Mesendoderm (in vitro differentiated cells): ENCODE measurements at regions not wholly inside any gene's neighbourhood (a gene's known extent, or its start where the extent isn't known, plus 50 kb on each side); places are given as distances from the start of the nearest gene placed in this dataset.

Experiments
- DNase-seq: peaks from one replicate; pipeline ENCODE4 v3.0.0; 2013
- H2AK5ac ChIP-seq: 2 replicates; pipeline ENCODE4 v1.6.1; 2013; ENCODE audit warnings: low read length, inconsistent platforms
- H2BK120ac ChIP-seq: 2 replicates; pipeline ENCODE4 v1.6.1; 2013; ENCODE audit warnings: low read depth, mild to moderate bottlenecking, low read length, moderate library complexity, mixed read lengths
- H2BK15ac ChIP-seq: replicated peaks from 2 replicates; pipeline ENCODE4 v1.6.1; 2013; ENCODE audit warnings: low read depth, mild to moderate bottlenecking, moderate library complexity
- H2BK5ac ChIP-seq: 2 replicates; pipeline ENCODE4 v1.6.1; 2013; ENCODE audit warnings: low read length, inconsistent platforms
- H3K18ac ChIP-seq: 2 replicates; pipeline ENCODE4 v1.6.1; 2013; ENCODE audit warnings: mild to moderate bottlenecking, low read length, mixed read lengths
- H3K23ac ChIP-seq: one replicate; pipeline ENCODE4 v1.6.1; 2013; ENCODE audit warnings: low read length
- H3K27ac ChIP-seq: 2 replicates; pipeline ENCODE4 v1.5.1; 2013; ENCODE audit warnings: low read depth, mild to moderate bottlenecking, inconsistent platforms, low read length, moderate library complexity
- H3K27me3 ChIP-seq: 2 replicates; pipeline ENCODE4 v1.6.1; 2013; ENCODE audit warnings: low read length, control low read depth, mild to moderate bottlenecking, inconsistent platforms; ENCODE audit not compliant: insufficient read depth, poor library complexity
- H3K36me3 ChIP-seq: 2 replicates; pipeline ENCODE4 v1.6.1; 2013; ENCODE audit warnings: low read length, inconsistent platforms; ENCODE audit not compliant: control insufficient read depth, insufficient read depth
- H3K4ac ChIP-seq: one replicate; pipeline ENCODE4 v1.6.1; 2013; ENCODE audit warnings: low read depth, mild to moderate bottlenecking, low read length, moderate library complexity
- H3K4me1 ChIP-seq: 2 replicates; pipeline ENCODE4 v1.6.1; 2013; ENCODE audit warnings: low read depth, low read length, inconsistent platforms; ENCODE audit not compliant: control insufficient read depth
- H3K4me2 ChIP-seq: 2 replicates; pipeline ENCODE4 v1.6.1; 2013; ENCODE audit warnings: low read length
- H3K4me3 ChIP-seq: 2 replicates; pipeline ENCODE4 v1.5.1; 2013; ENCODE audit warnings: mild to moderate bottlenecking, low read length
- H3K56ac ChIP-seq: one replicate; pipeline ENCODE4 v1.6.1; 2013; ENCODE audit warnings: low read length
- H3K79me1 ChIP-seq: 2 replicates; pipeline ENCODE4 v1.6.1; 2013; ENCODE audit warnings: low read length, inconsistent platforms
- H3K79me2 ChIP-seq: 2 replicates; pipeline ENCODE4 v1.6.1; 2013; ENCODE audit warnings: mild to moderate bottlenecking, low read length; ENCODE audit not compliant: control insufficient read depth, insufficient read depth
- H3K9ac ChIP-seq: 2 replicates; pipeline ENCODE4 v1.6.1; 2013; ENCODE audit warnings: low read length, inconsistent platforms
- H4K5ac ChIP-seq: one replicate; pipeline ENCODE4 v1.6.1; 2013; ENCODE audit warnings: low read length
- H4K8ac ChIP-seq: one replicate; pipeline ENCODE4 v1.6.1; 2013; ENCODE audit warnings: low read depth, mild to moderate bottlenecking, control low read depth, low read length, moderate library complexity
- WGBS: extraction: QIAGEN DNeasy Blood & Tissue Kit; methylation state at CpG from one replicate; pipeline ENCODE4 v1.1.7; 2013; ENCODE audit warnings: low lambda C conversion rate, missing lambda C conversion rate; ENCODE audit not compliant: insufficient coverage; ENCODE audit errors: extremely low coverage; 5-methylcytosine and 5-hydroxymethylcytosine counted together

- Histone ChIP-seq H4K5ac (no peak overlapping the region), H2BK5ac (no peak overlapping the region), H3K4ac (no peak overlapping the region), H2AK5ac (no peak overlapping the region), H3K4me1 (peaks cover 3% of the 10 kb centered on the region), H3K4me3 (no peak overlapping the region), H2BK120ac (no peak overlapping the region), H4K8ac (no peak overlapping the region), H3K36me3 (no peaks in the 10 kb centered on the region), H3K9ac (no peak overlapping the region), H3K79me1 (no peaks in the 10 kb centered on the region), H3K18ac (no peak overlapping the region), H3K27ac (no peak overlapping the region), H2BK15ac (no peak overlapping the region), H3K27me3 (no peaks in the 10 kb centered on the region), H3K4me2 (no peak overlapping the region), H3K23ac (no peak overlapping the region), H3K56ac (no peak overlapping the region), H3K79me2 (no peaks in the 10 kb centered on the region)
- DNase-seq = no peak
- WGBS = no CpG with 5 or more reads among the region's 4 CpGs
Observed at GRCh38 chr14:26835979-26836570, 238.2 kb upstream of the NOVA1 start.

- no peak for DNase-seq
- H3K23ac ChIP-seq = no peak overlapping the region
- no peak overlapping the region for H3K27ac ChIP-seq
- H3K36me3 ChIP-seq = no peaks in the 10 kb centered on the region
- no peak overlapping the region for H3K9ac ChIP-seq
- no CpG with 5 or more reads among the region's 1 CpG for WGBS
- no peak overlapping the region for H3K4me2 ChIP-seq
- H3K79me1 ChIP-seq = no peaks in the 10 kb centered on the region
- no peak overlapping the region for H4K5ac ChIP-seq
- no peak overlapping the region for H3K4ac ChIP-seq
- H4K8ac ChIP-seq = no peak overlapping the region
- no peaks in the 10 kb centered on the region for H3K79me2 ChIP-seq
- no peak overlapping the region for H2BK120ac ChIP-seq
- H2AK5ac ChIP-seq = no peak overlapping the region
- no peak overlapping the region for H2BK5ac ChIP-seq
- no peak overlapping the region for H2BK15ac ChIP-seq
- H3K18ac ChIP-seq = no peak overlapping the region
- peaks cover 3% of the 10 kb centered on the region for H3K4me1 ChIP-seq
- H3K56ac ChIP-seq = no peak overlapping the region
- H3K4me3 ChIP-seq = no peak overlapping the region
- H3K27me3 ChIP-seq = no peaks in the 10 kb centered on the region
Observed at GRCh38 chr14:26839481-26839880, 241.6 kb upstream of the NOVA1 start.

- Histone ChIP-seq H2AK5ac (no peak overlapping the region), H3K4me1 (peaks cover 3% of the 10 kb centered on the region), H2BK5ac (no peak overlapping the region), H3K79me1 (no peaks in the 10 kb centered on the region), H4K8ac (no peak overlapping the region), H3K4me2 (no peak overlapping the region), H3K56ac (no peak overlapping the region), H3K27me3 (no peaks in the 10 kb centered on the region), H3K4me3 (no peak overlapping the region), H3K79me2 (no peaks in the 10 kb centered on the region), H3K4ac (no peak overlapping the region), H3K27ac (no peak overlapping the region), H3K23ac (no peak overlapping the region), H3K9ac (no peak overlapping the region), H2BK15ac (no peak overlapping the region), H3K18ac (no peak overlapping the region), H3K36me3 (no peaks in the 10 kb centered on the region), H4K5ac (no peak overlapping the region), H2BK120ac (no peak overlapping the region)
- WGBS = no CpG with 5 or more reads among the region's 4 CpGs
- DNase-seq = no peak
Observed at GRCh38 chr14:26841326-26841725, 243.5 kb upstream of the NOVA1 start.

- Histone ChIP-seq H2BK120ac (no peak overlapping the region), H3K27ac (no peak overlapping the region), H3K27me3 (no peaks in the 10 kb centered on the region), H3K9ac (no peak overlapping the region), H3K4me2 (no peak overlapping the region), H2AK5ac (no peak overlapping the region), H3K56ac (no peak overlapping the region), H3K18ac (peak overlapping the region; percentile 68), H3K23ac (no peak overlapping the region), H3K79me2 (no peaks in the 10 kb centered on the region), H2BK5ac (no peak overlapping the region), H4K8ac (no peak overlapping the region), H3K4me1 (peaks cover 3% of the 10 kb centered on the region), H4K5ac (no peak overlapping the region), H2BK15ac (peak overlapping the region; percentile 74), H3K79me1 (no peaks in the 10 kb centered on the region), H3K4me3 (no peak overlapping the region), H3K36me3 (no peaks in the 10 kb centered on the region), H3K4ac (peak overlapping the region; percentile 36)
- no CpG with 5 or more reads among the region's 3 CpGs for WGBS
- DNase-seq = peak; percentile 81
Observed at GRCh38 chr14:26841920-26842741, 244.3 kb upstream of the NOVA1 start.

GRCh38 chr14:26845151-26845818 is 247.5 kb upstream of the NOVA1 start:
- no peak overlapping the region for H2BK120ac ChIP-seq
- H3K4ac ChIP-seq = no peak overlapping the region
- H3K27ac ChIP-seq = no peak overlapping the region
- no peak overlapping the region for H4K8ac ChIP-seq
- no peak overlapping the region for H3K9ac ChIP-seq
- no peak overlapping the region for H2AK5ac ChIP-seq
- no peak overlapping the region for H3K18ac ChIP-seq
- no peak overlapping the region for H3K4me3 ChIP-seq
- no peaks in the 10 kb centered on the region for H3K79me1 ChIP-seq
- H3K4me2 ChIP-seq = no peak overlapping the region
- H4K5ac ChIP-seq = no peak overlapping the region
- peaks cover 3% of the 10 kb centered on the region for H3K4me1 ChIP-seq
- WGBS = no CpG with 5 or more reads among the region's 6 CpGs
- H3K27me3 ChIP-seq = no peaks in the 10 kb centered on the region
- no peak for DNase-seq
- H3K56ac ChIP-seq = no peak overlapping the region
- no peak overlapping the region for H2BK15ac ChIP-seq
- H2BK5ac ChIP-seq = no peak overlapping the region
- H3K23ac ChIP-seq = no peak overlapping the region
- H3K79me2 ChIP-seq = no peaks in the 10 kb centered on the region
- no peaks in the 10 kb centered on the region for H3K36me3 ChIP-seq
